DMS153 (cell line): ENCODE measurements at regions not wholly inside any gene's neighbourhood (a gene's known extent, or its start where the extent isn't known, plus 50 kb on each side); places are given as distances from the start of the nearest gene placed in this dataset.
A peak's percentile ranks its signal among the peaks of the same experiment; 100 is the strongest.

ENCODE experiments used
- DNase-seq: peaks from one replicate; lab custom pipeline; 2025; lab: John Stamatoyannopoulos, UW

- DNase-seq: no peak
Measured at GRCh38 chr20:39909447-39909846, 779.6 kb downstream of the MAFB start.

GRCh38 chr20:39904476-39905112 is 784.4 kb downstream of the MAFB start:
- DNase-seq: no peak

- no peak for DNase-seq
Measured at GRCh38 chr20:39903806-39904465, 785.1 kb downstream of the MAFB start.

DNA sequence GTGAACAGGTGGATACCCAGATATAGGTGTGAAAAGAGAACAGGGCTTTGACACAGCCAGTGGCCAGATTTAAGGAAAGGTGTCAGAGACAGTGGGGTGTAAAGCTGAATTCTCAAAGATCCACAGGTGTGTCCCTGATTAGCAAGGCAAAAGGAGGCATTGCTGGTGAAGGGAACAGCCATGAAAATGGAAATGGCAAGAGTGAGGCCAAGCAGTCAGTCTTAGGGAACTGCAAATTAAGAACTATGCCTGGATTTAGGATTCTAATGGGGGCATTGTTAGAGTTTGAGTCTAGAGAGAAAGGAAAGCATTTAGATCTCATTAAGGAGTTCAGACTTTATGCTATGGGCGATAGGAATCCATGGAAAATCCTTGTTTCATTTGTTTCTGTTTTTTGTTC is 789.2 kb downstream of the MAFB start:
- DNase-seq: no peak

DNA sequence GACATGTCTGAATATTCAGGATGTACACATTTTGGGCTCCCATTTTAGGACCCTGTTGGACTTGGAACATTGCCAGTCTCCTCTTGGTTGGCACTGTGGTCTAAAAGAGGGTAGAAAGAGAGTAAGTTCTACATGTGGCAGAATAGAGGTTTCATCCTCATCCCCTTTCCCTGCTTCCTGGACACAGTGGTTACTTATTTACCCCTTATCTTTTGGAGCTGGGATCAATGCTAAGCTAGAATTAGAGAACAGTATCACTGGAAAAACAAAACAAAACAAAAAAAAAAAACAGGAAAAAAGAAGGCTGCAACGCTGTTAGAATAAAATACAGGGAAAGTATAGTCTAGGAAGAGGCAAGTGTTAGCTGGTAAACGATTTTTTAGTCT is 790.6 kb downstream of the MAFB start:
- no peak for DNase-seq

- no peak for DNase-seq
Measured at GRCh38 chr20:39897781-39898466, 791.1 kb downstream of the MAFB start.

DNA sequence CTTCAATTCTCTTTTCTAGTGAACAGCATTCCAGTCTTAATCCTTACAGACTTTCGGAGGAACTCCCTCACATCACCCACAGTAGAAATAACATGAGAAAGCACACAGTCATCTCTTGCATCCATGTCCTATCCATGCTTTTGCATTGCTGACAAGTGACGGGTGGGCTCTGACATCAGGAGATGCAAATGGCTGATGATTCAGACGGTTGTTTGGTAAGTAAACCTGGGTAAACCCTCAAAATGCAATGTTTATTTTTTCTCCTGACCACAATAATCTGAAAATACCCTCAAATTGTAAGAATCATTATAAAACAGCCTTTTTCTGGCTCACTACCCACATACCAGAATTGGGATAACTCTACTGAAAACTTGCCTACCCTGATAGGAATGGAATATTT is 792.0 kb downstream of the MAFB start:
- DNase-seq: no peak

DNA sequence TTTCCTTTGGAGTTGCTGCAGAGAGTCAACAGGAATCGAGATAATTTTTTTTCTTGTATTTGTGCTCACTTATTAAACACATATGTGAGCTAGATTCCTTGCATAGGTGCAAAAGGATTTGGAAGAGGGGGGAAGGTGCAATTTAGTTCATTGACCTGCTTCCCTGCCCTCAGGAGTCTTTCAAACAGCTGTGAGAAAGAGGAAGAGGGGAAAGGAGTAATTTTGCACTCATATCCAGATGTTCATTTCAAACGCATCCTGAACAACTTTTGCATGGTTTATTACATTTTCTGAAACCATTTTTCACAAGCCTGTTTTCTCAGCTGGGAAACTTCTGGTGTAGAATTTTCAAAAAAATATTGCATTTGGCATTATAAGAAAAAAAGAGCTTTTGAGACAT is 795.0 kb downstream of the MAFB start:
- DNase-seq: no peak

- DNase-seq: no peak
Measured at GRCh38 chr20:39893003-39893685, 795.9 kb downstream of the MAFB start.

DNA sequence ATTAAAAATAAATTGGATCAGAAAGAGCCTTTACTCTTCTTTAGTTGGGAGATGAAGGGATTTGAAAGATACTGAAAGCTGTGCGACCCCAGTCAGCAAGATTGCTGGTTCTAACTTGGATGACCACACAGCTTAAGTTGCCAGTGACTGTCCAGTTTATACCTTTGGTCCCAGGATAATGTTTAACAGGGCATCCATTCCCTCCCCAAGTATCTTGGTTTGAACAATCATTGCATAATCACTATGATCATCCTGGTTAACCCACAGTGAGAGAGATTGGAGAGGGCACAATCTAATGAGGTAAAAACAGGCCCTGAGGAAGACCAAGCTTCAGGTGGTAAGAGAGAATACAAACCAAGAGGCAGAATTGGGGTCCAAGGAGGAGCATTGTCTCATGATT is 798.3 kb downstream of the MAFB start:
- no peak for DNase-seq

DNA sequence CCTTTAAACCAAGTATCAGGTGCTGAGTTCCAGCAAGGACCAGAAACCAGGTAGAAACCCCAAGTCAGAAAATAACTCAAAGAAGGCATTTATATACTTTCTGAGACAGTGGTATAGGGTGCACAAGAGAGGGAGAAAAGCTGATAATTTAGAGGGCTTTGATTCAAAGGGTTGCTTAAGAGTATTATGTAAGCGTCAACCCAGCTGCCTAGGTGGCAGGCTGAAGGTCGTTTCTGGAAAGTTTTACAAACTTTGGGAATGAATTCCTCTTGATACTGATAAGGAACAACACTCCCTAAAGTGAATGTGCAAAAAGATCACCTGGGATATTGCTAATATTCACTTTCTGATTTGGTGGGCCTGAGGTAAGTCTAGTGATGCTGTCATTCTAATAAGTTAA is 800.7 kb downstream of the MAFB start:
- DNase-seq: no peak

DNA sequence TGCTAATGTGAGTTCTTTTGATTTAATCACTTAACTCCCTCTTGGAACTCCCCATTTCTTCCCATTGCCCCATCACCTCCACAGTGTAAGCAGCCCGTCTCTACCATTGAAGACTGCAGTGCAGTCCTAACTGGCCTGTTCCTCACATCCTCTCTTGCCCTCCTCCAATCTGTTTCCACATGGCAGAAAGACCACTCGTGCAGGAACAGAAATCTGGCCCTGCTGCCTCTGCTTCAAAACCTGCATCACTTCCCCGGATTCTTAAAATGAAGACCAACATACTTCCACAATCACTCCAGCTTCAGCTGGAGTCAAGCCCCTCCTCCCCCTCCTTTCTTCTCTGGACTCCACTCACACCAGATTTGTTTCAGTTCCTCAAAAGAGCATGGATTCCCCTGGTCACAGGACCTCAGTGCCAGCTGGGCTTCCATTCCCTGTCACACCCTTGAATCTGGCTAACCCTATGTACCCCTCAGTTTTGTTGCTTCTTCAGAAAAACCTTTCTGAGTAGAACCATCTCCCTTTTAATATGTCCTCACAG is 802.3 kb downstream of the MAFB start:
- no peak for DNase-seq

DNA sequence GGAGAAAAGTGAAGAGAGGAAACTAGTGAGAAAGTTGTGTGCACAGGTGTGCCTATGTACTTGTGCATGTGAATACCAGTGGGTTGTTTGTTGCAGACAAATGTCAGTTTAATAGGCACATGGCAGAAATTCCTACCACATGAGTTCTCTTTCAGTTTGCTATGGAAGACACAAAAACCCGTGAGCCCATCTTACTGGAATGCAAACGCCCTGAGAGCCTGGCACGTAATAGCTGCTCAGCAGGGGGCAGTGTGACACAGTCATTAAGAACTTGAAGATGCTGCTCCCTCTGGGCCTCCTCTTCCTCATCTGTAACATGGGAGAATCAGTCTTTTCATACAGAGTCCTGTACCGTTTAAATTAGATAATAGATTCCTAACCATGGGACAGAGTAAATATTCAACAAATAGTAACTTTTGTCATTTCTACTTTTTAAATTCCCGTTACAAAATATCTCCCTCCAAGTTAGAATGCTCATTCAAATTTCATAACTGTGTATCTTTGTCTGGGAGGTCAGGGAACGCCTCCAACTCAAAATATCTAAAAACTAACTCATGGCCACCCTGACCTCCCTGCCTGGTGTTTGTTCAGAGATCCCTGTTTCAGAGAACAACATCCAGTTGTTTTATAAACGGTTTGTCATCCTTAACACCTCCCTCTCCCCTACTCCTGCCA is 802.9 kb downstream of the MAFB start:
- DNase-seq: no peak

DNA sequence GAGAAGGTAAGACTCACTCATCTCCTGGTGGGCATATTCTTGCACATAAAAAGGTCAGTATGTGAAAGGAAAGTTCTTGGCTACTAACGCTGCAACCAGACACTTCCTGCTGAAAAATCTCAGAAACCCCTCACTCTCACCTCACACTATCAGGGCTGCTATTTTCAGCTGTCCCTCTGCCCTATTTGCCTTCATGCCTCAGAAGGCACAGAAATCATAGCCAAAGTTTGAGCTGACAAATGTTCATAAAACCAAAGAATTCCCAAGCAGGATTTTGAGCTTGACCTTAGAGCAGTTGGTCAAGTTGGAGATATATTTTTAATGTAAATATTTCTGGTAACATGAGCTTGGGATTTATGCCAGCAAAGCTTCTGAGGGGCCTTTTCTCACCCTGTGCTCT is 806.2 kb downstream of the MAFB start:
- DNase-seq: no peak

DNA sequence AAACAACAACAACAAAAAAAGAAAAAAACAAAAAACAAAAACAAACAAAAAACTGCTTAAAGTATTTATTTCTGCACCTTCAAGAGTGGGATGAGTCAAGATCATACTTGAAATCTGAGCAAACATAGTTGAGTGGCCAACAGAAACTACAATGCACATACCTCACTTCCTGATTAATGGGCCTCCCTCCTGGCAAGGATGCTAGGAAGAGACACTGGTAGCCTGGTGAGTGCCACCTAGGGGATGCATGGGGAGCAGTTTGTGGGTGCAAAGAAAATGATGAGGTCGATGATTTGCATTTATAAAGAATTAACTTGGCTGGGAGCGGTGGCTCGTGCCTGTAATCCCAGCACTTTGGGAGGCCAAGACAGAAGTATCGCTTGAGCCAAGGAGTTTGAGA is 808.1 kb downstream of the MAFB start:
- peak; percentile 23 for DNase-seq

- DNase-seq: no peak
Measured at GRCh38 chr20:39879296-39879695, 809.7 kb downstream of the MAFB start.

GRCh38 chr20:39878809-39879208 is 810.2 kb downstream of the MAFB start:
- DNase-seq: no peak

- no peak for DNase-seq
Measured at GRCh38 chr20:39878320-39878719, 810.7 kb downstream of the MAFB start.

DNA sequence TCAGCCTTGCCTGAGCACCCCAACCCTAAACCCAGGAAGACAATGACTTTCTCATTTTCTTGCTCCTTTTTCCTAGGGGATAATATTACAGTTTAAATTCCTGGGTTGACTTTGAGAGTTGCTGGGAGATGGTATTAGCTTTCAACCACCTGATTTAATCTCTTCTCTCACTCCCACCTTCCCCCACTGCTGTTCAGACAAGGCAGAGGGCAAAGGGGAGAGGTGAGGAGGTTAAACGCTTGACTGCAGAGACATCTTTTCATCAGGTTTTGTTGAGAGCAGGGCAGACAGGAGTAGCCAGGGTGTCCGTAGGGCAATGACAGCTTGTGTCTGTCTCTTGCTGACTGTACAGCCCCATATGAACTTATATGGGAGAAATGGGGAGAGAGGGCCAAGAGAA is 811.2 kb downstream of the MAFB start:
- DNase-seq: no peak

GRCh38 chr20:39876976-39877635 is 811.9 kb downstream of the MAFB start:
- peak; percentile 59 for DNase-seq

- no peak for DNase-seq
Measured at GRCh38 chr20:39875492-39876110, 813.4 kb downstream of the MAFB start.
